ENCODE measurements at regions not wholly inside any gene's neighbourhood (a gene's known extent, or its start where the extent isn't known, plus 50 kb on each side); places are given as distances from the start of the nearest gene placed in this dataset.

DNA sequence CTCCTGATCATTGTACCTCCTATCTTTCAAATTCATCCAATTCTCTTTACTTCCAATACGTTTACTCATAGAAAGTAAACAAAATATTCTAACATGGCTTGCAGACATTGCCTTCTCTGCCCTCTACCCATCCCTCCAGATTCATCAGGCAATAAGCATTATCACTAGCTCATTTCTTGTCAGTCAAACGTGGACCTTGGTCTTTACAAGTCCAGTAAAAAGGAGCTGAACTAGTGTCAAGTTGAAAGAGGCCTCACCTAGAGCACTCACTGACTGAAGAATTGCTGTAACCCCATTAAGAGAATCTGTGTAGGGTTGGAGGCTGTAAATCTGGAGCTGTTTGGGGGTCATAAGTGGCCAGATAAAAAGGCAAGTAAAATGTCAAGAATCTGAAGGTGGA is 435.0 kb upstream of the CCDC179 start:
- H3K27me3 ChIP-seq (replicated peaks in 2 of 5; ENCODE audit: control insufficient read depth in 4 of 5, insufficient read depth in 5 of 5, low read length in 4 of 5): no peaks in the 10 kb centered on the region
- no peaks in the 10 kb centered on the region for H3K9me3 ChIP-seq (ENCODE audit: control extremely low read depth in 1 of 5, control insufficient read depth in 4 of 5, insufficient read depth in 2 of 5, low read depth in 1 of 5, low read length in 4 of 5)
- H3K36me3 ChIP-seq (ENCODE audit: control insufficient read depth in 4 of 4, insufficient read depth in 4 of 4, low read length in 3 of 4): no peaks in the 10 kb centered on the region
- no peak overlapping the region for H3K4me3 ChIP-seq (ENCODE audit: control insufficient read depth in 1 of 7, extremely low read depth in 1 of 7, insufficient read depth in 4 of 7, low read depth in 2 of 7, low read length in 6 of 7)
- DNase-seq: no peak
- WGBS (ENCODE audit: insufficient coverage): 85% methylated on average over 2 of the region's 2 CpGs
- POLR2A ChIA-PET: no interaction called here
- no peak overlapping the region for H3K27ac ChIP-seq (ENCODE audit: insufficient read depth in 1 of 2, low read depth in 1 of 2, low read length in 2 of 2, poor library complexity in 1 of 2, severe bottlenecking in 2 of 2)
- CTCF ChIA-PET: no interaction called here
- H3K4me1 ChIP-seq (ENCODE audit: control extremely low read depth in 1 of 4, control insufficient read depth in 4 of 4, insufficient read depth in 4 of 4, low read length in 3 of 4): no peaks in the 10 kb centered on the region

- no peak for DNase-seq
- no peaks in the 10 kb centered on the region for H3K9me3 ChIP-seq (ENCODE audit: control extremely low read depth in 1 of 5, control insufficient read depth in 4 of 5, insufficient read depth in 2 of 5, low read depth in 1 of 5, low read length in 4 of 5)
- no peaks in the 10 kb centered on the region for H3K27me3 ChIP-seq (replicated peaks in 2 of 5; ENCODE audit: control insufficient read depth in 4 of 5, insufficient read depth in 5 of 5, low read length in 4 of 5)
- H3K4me3 ChIP-seq (ENCODE audit: control insufficient read depth in 1 of 7, extremely low read depth in 1 of 7, insufficient read depth in 4 of 7, low read depth in 2 of 7, low read length in 6 of 7): no peak overlapping the region
- CTCF ChIA-PET: no interaction called here
- no peak overlapping the region for H3K27ac ChIP-seq (ENCODE audit: insufficient read depth in 1 of 2, low read depth in 1 of 2, low read length in 2 of 2, poor library complexity in 1 of 2, severe bottlenecking in 2 of 2)
- POLR2A ChIA-PET: no interaction called here
- H3K36me3 ChIP-seq (ENCODE audit: control insufficient read depth in 4 of 4, insufficient read depth in 4 of 4, low read length in 3 of 4): no peaks in the 10 kb centered on the region
- no peaks in the 10 kb centered on the region for H3K4me1 ChIP-seq (ENCODE audit: control extremely low read depth in 1 of 4, control insufficient read depth in 4 of 4, insufficient read depth in 4 of 4, low read length in 3 of 4)
- no CpG with 5 or more reads among the region's 2 CpGs for whole genome bisulfite sequencing (ENCODE audit: insufficient coverage)
Measured at GRCh38 chr11:23308041-23308440, 447.8 kb upstream of the CCDC179 start.

DNA sequence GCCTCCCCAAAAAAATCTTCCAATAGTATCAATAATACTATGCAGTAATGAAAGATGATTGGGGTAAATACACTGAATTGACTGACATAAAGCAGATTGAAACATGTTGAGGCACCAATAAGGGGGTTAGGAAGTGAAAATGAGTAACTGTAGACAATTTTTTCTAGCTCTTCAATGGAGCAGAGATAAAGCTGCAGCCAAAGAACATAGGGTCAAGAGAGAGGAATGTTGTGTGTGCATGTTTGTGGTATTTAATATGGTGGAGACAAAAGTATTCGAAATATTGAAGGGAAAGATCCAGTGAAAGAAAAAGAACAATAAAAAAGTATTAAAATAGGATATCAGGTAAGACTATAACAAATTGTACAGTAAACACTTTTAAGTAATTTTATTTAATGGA is 450.0 kb upstream of the CCDC179 start:
- Histone ChIP-seq H3K27me3 (replicated peaks in 2 of 5; ENCODE audit: control insufficient read depth in 4 of 5, insufficient read depth in 5 of 5, low read length in 4 of 5) (no peaks in the 10 kb centered on the region), H3K27ac (ENCODE audit: insufficient read depth in 1 of 2, low read depth in 1 of 2, low read length in 2 of 2, poor library complexity in 1 of 2, severe bottlenecking in 2 of 2) (no peak overlapping the region), H3K36me3 (ENCODE audit: control insufficient read depth in 4 of 4, insufficient read depth in 4 of 4, low read length in 3 of 4) (no peaks in the 10 kb centered on the region), H3K4me3 (ENCODE audit: control insufficient read depth in 1 of 7, extremely low read depth in 1 of 7, insufficient read depth in 4 of 7, low read depth in 2 of 7, low read length in 6 of 7) (no peak overlapping the region), H3K9me3 (ENCODE audit: control extremely low read depth in 1 of 5, control insufficient read depth in 4 of 5, insufficient read depth in 2 of 5, low read depth in 1 of 5, low read length in 4 of 5) (no peaks in the 10 kb centered on the region), H3K4me1 (ENCODE audit: control extremely low read depth in 1 of 4, control insufficient read depth in 4 of 4, insufficient read depth in 4 of 4, low read length in 3 of 4) (no peaks in the 10 kb centered on the region)
- no CpG with 5 or more reads among the region's 1 CpG for WGBS (ENCODE audit: insufficient coverage)
- POLR2A ChIA-PET: no interaction called here
- CTCF ChIA-PET: no interaction called here
- DNase-seq: no peak

- H3K36me3 ChIP-seq (ENCODE audit: control insufficient read depth in 4 of 4, insufficient read depth in 4 of 4, low read length in 3 of 4): no peaks in the 10 kb centered on the region
- H3K9me3 ChIP-seq (ENCODE audit: control extremely low read depth in 1 of 5, control insufficient read depth in 4 of 5, insufficient read depth in 2 of 5, low read depth in 1 of 5, low read length in 4 of 5): no peaks in the 10 kb centered on the region
- ChIA-PET CTCF (no interaction called here), POLR2A (no interaction called here)
- H3K27me3 ChIP-seq (replicated peaks in 2 of 5; ENCODE audit: control insufficient read depth in 4 of 5, insufficient read depth in 5 of 5, low read length in 4 of 5): no peaks in the 10 kb centered on the region
- H3K4me3 ChIP-seq (ENCODE audit: control insufficient read depth in 1 of 7, extremely low read depth in 1 of 7, insufficient read depth in 4 of 7, low read depth in 2 of 7, low read length in 6 of 7): no peak overlapping the region
- no peak overlapping the region for H3K27ac ChIP-seq (ENCODE audit: insufficient read depth in 1 of 2, low read depth in 1 of 2, low read length in 2 of 2, poor library complexity in 1 of 2, severe bottlenecking in 2 of 2)
- H3K4me1 ChIP-seq (ENCODE audit: control extremely low read depth in 1 of 4, control insufficient read depth in 4 of 4, insufficient read depth in 4 of 4, low read length in 3 of 4): no peaks in the 10 kb centered on the region
- WGBS (ENCODE audit: insufficient coverage): 100% methylated on average over 2 of the region's 5 CpGs
- DNase-seq: no peak
Measured at GRCh38 chr11:23311986-23312940, 452.0 kb upstream of the CCDC179 start.

DNA sequence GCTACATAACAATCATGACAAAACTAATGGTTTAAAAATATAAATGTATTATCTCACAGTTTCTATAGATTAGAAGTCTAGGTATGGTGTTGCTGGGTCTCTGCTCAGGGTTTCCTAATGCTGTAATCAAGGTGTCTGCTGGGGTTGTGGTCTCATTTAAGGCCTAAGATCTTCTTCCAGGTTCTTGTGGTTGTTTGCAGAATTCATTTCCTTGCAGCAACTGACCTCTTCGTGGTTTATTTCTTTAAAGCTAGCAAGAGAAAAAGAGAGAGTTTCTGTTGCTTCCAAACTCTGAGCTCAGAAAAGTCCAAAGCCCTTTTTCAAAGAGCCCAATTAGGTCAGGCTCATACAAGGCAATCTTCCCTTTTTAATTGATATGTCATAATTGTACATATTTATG is 452.7 kb upstream of the CCDC179 start:
- ChIA-PET POLR2A (no interaction called here), CTCF (no interaction called here)
- WGBS (ENCODE audit: insufficient coverage): 50% methylated on average over 1 of the region's 1 CpG
- H3K36me3 ChIP-seq (ENCODE audit: control insufficient read depth in 4 of 4, insufficient read depth in 4 of 4, low read length in 3 of 4): no peaks in the 10 kb centered on the region
- H3K27ac ChIP-seq (ENCODE audit: insufficient read depth in 1 of 2, low read depth in 1 of 2, low read length in 2 of 2, poor library complexity in 1 of 2, severe bottlenecking in 2 of 2): no peak overlapping the region
- H3K4me1 ChIP-seq (ENCODE audit: control extremely low read depth in 1 of 4, control insufficient read depth in 4 of 4, insufficient read depth in 4 of 4, low read length in 3 of 4): no peaks in the 10 kb centered on the region
- DNase-seq: no peak
- H3K9me3 ChIP-seq (ENCODE audit: control extremely low read depth in 1 of 5, control insufficient read depth in 4 of 5, insufficient read depth in 2 of 5, low read depth in 1 of 5, low read length in 4 of 5): no peaks in the 10 kb centered on the region
- no peaks in the 10 kb centered on the region for H3K27me3 ChIP-seq (replicated peaks in 2 of 5; ENCODE audit: control insufficient read depth in 4 of 5, insufficient read depth in 5 of 5, low read length in 4 of 5)
- no peak overlapping the region for H3K4me3 ChIP-seq (ENCODE audit: control insufficient read depth in 1 of 7, extremely low read depth in 1 of 7, insufficient read depth in 4 of 7, low read depth in 2 of 7, low read length in 6 of 7)

- no CpG with 5 or more reads among the region's 3 CpGs for WGBS (ENCODE audit: insufficient coverage)
- Histone ChIP-seq H3K36me3 (ENCODE audit: control insufficient read depth in 4 of 4, insufficient read depth in 4 of 4, low read length in 3 of 4) (no peaks in the 10 kb centered on the region), H3K9me3 (ENCODE audit: control extremely low read depth in 1 of 5, control insufficient read depth in 4 of 5, insufficient read depth in 2 of 5, low read depth in 1 of 5, low read length in 4 of 5) (no peaks in the 10 kb centered on the region), H3K4me3 (ENCODE audit: control insufficient read depth in 1 of 7, extremely low read depth in 1 of 7, insufficient read depth in 4 of 7, low read depth in 2 of 7, low read length in 6 of 7) (no peak overlapping the region), H3K4me1 (ENCODE audit: control extremely low read depth in 1 of 4, control insufficient read depth in 4 of 4, insufficient read depth in 4 of 4, low read length in 3 of 4) (no peaks in the 10 kb centered on the region), H3K27me3 (replicated peaks in 2 of 5; ENCODE audit: control insufficient read depth in 4 of 5, insufficient read depth in 5 of 5, low read length in 4 of 5) (no peaks in the 10 kb centered on the region), H3K27ac (ENCODE audit: insufficient read depth in 1 of 2, low read depth in 1 of 2, low read length in 2 of 2, poor library complexity in 1 of 2, severe bottlenecking in 2 of 2) (no peak overlapping the region)
- CTCF ChIA-PET: no interaction called here
- no peak for DNase-seq
- POLR2A ChIA-PET: no interaction called here
Measured at GRCh38 chr11:23314162-23314561, 453.9 kb upstream of the CCDC179 start.

DNA sequence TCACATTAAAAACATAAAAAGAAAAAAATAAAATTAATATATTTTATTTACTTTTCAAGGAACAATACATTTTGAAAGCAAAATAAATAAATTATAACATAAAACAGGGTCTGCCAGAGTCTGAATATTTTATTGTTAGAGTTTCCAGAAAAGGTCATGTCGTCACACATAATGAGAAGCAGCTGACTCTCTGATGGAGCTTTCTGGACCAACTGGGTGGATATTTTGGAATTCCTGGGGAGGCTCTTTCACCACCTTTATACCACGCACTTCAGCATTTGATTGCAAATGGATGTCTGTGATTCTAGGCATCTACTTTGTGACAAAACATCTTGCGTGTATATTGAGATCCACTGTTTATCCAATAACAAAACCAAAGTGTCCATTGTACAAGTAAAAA is 455.0 kb upstream of the CCDC179 start:
- H3K9me3 ChIP-seq (ENCODE audit: control extremely low read depth in 1 of 5, control insufficient read depth in 4 of 5, insufficient read depth in 2 of 5, low read depth in 1 of 5, low read length in 4 of 5): peaks cover 0 to 2% (median 0%) of the 10 kb centered on the region in 5 experiments
- no peaks in the 10 kb centered on the region for H3K4me1 ChIP-seq (ENCODE audit: control extremely low read depth in 1 of 4, control insufficient read depth in 4 of 4, insufficient read depth in 4 of 4, low read length in 3 of 4)
- H3K27me3 ChIP-seq (replicated peaks in 2 of 5; ENCODE audit: control insufficient read depth in 4 of 5, insufficient read depth in 5 of 5, low read length in 4 of 5): no peaks in the 10 kb centered on the region
- no peak overlapping the region for H3K4me3 ChIP-seq (ENCODE audit: control insufficient read depth in 1 of 7, extremely low read depth in 1 of 7, insufficient read depth in 4 of 7, low read depth in 2 of 7, low read length in 6 of 7)
- no peak overlapping the region for H3K27ac ChIP-seq (ENCODE audit: insufficient read depth in 1 of 2, low read depth in 1 of 2, low read length in 2 of 2, poor library complexity in 1 of 2, severe bottlenecking in 2 of 2)
- ChIA-PET POLR2A (no interaction called here), CTCF (no interaction called here)
- no peaks in the 10 kb centered on the region for H3K36me3 ChIP-seq (ENCODE audit: control insufficient read depth in 4 of 4, insufficient read depth in 4 of 4, low read length in 3 of 4)
- 90% methylated on average over 2 of the region's 3 CpGs for WGBS (ENCODE audit: insufficient coverage)
- DNase-seq: no peak
